H1 (cell line): ENCODE measurements at regions not wholly inside any gene's neighbourhood (a gene's known extent, or its start where the extent isn't known, plus 50 kb on each side); places are given as distances from the start of the nearest gene placed in this dataset.

ENCODE experiments used
- CTCF ChIA-PET: fragments of 300-600 bp; sonication (Branson Sonifier 250); formaldehyde crosslinking; loops from one replicate; lab custom pipeline; 2021; ENCODE audit not compliant: partially characterized antibody; lab: Charles Lee
- POLR2A ChIA-PET: fragments of 300-600 bp; sonication (Branson Sonifier 250); formaldehyde crosslinking; loops from one replicate; lab custom pipeline; 2021; ENCODE audit warnings: inconsistent platforms; ENCODE audit not compliant: partially characterized antibody; lab: Charles Lee
- DNase-seq, 2 experiments: peaks; one replicate each; pipeline versions ENCODE4 v3.0.0 to v3.0.0-alpha.2; 2010 to 2022; ENCODE audit warnings: low spot score in 2 of 2, low read depth in 1 of 2, mixed read lengths in 1 of 2
- FAIRE-seq: peaks from 2 replicates; lab custom pipeline; 2011; peaks lifted over from hg19 to GRCh38; lab: Jason Lieb, UNC
- H2AFZ ChIP-seq: 2 replicates; pipeline ENCODE4 v1.8.1; 2012; ENCODE audit warnings: low read length, inconsistent platforms
- H2AK5ac ChIP-seq: 2 replicates; pipeline ENCODE4 v1.6.1; 2013; ENCODE audit warnings: low read depth, low read length
- H2BK120ac ChIP-seq: replicated peaks from 2 replicates; pipeline ENCODE3; 2013; ENCODE audit warnings: low read depth, low read length, inconsistent platforms
- H2BK12ac ChIP-seq: 2 replicates; pipeline ENCODE4 v1.6.1; 2013; ENCODE audit warnings: low read depth, low read length
- H2BK15ac ChIP-seq: 2 replicates; pipeline ENCODE4 v1.6.1; 2013; ENCODE audit warnings: low read length
- H2BK20ac ChIP-seq: 2 replicates; pipeline ENCODE4 v1.6.1; 2013; ENCODE audit warnings: low read length
- H2BK5ac ChIP-seq: 2 replicates; pipeline ENCODE4 v1.6.1; 2013; ENCODE audit warnings: low read depth, low read length
- H3K14ac ChIP-seq: 2 replicates; pipeline ENCODE4 v1.6.1; 2013; ENCODE audit warnings: inconsistent platforms; ENCODE audit not compliant: insufficient read length
- H3K18ac ChIP-seq: 2 replicates; pipeline ENCODE4 v1.6.1; 2013; ENCODE audit warnings: low read length; ENCODE audit errors: extremely low read depth
- H3K23ac ChIP-seq: 2 replicates; pipeline ENCODE4 v1.6.1; 2013; ENCODE audit warnings: inconsistent platforms; ENCODE audit not compliant: insufficient read length
- H3K23me2 ChIP-seq: 2 replicates; pipeline ENCODE4 v1.6.1; 2013; ENCODE audit warnings: low read depth, low read length
- H3K27ac ChIP-seq: 2 replicates; pipeline ENCODE4 v1.6.1; 2011; ENCODE audit warnings: low read depth, low read length, inconsistent platforms
- H3K27me3 ChIP-seq, 4 experiments: replicated peaks in 1 of 4; 1 replicate in 1 of 4; 2 replicates in 3 of 4; pipeline versions ENCODE4 v1.6.1 to v1.8.1; 2011 to 2013; ENCODE audit warnings: low read length in 3 of 4, mild to moderate bottlenecking in 3 of 4, inconsistent platforms in 2 of 4, mixed read lengths in 2 of 4, moderate library complexity in 1 of 4; ENCODE audit not compliant: control insufficient read depth in 3 of 4, insufficient read depth in 3 of 4; ENCODE audit errors: extremely low read depth in 1 of 4
- H3K36me3 ChIP-seq, 4 experiments: 2 replicates each; pipeline versions ENCODE4 v1.6.1 to v1.8.1; 2011 to 2013; ENCODE audit warnings: mild to moderate bottlenecking in 4 of 4, low read length in 3 of 4, moderate library complexity in 2 of 4, control low read depth in 1 of 4, inconsistent platforms in 1 of 4; ENCODE audit not compliant: insufficient read depth in 4 of 4, control insufficient read depth in 2 of 4
- H3K4ac ChIP-seq: replicated peaks from 2 replicates; pipeline ENCODE3; 2013; ENCODE audit warnings: low read length, low read depth, mixed read lengths, inconsistent platforms; ENCODE audit not compliant: insufficient read length
- H3K4me1 ChIP-seq, 4 experiments: replicated peaks in 1 of 4; 1 replicate in 1 of 4; 2 replicates in 3 of 4; pipeline versions ENCODE4 v1.6.1 to v1.8.1; 2011 to 2013; ENCODE audit warnings: low read length in 3 of 4, inconsistent platforms in 2 of 4, mixed read lengths in 1 of 4; ENCODE audit not compliant: insufficient read depth in 4 of 4, control insufficient read depth in 3 of 4
- H3K4me2 ChIP-seq, 2 experiments: 2 replicates each; pipeline versions ENCODE4 v1.6.1 to v1.8.1; 2011 to 2013; ENCODE audit warnings: low read depth in 2 of 2, low read length in 2 of 2, control low read depth in 1 of 2, inconsistent platforms in 1 of 2, mild to moderate bottlenecking in 1 of 2; ENCODE audit not compliant: insufficient read depth in 1 of 2
- H3K4me3 ChIP-seq, 4 experiments: fragments of 200-600, 300-600 bp in 1 of 4; sonication (generic), shearing (Covaris generic), sonication (Bioruptor Twin) in 1 of 4; 2 replicates each; pipeline versions ENCODE4 v1.5.1 to v1.8.1; 2011 to 2016; ENCODE audit warnings: low read length in 4 of 4, low read depth in 3 of 4, control low read depth in 2 of 4, inconsistent platforms in 2 of 4, mild to moderate bottlenecking in 2 of 4, mixed read lengths in 1 of 4, moderate library complexity in 1 of 4; ENCODE audit not compliant: insufficient read depth in 2 of 4; ENCODE audit errors: extremely low read depth in 1 of 4
- H3K56ac ChIP-seq: replicated peaks from 2 replicates; pipeline ENCODE3; 2013; ENCODE audit warnings: low read depth, mild to moderate bottlenecking, mixed read lengths, low read length, inconsistent platforms; ENCODE audit not compliant: insufficient read length
- H3K79me1 ChIP-seq: 2 replicates; pipeline ENCODE4 v1.6.1; 2013; ENCODE audit warnings: low read depth, low read length, control low read depth
- H3K79me2 ChIP-seq, 2 experiments: 2 replicates each; pipeline versions ENCODE4 v1.6.1 to v1.8.1; 2012 to 2013; ENCODE audit warnings: low read length in 2 of 2, mild to moderate bottlenecking in 2 of 2, inconsistent platforms in 1 of 2; ENCODE audit not compliant: insufficient read depth in 2 of 2, control insufficient read depth in 1 of 2
- H3K9ac ChIP-seq, 4 experiments: replicated peaks in 1 of 4; 1 replicate in 1 of 4; 2 replicates in 3 of 4; pipeline versions ENCODE4 v1.6.1 to v1.8.1; 2011 to 2013; ENCODE audit warnings: low read depth in 3 of 4, low read length in 3 of 4, control low read depth in 2 of 4, mild to moderate bottlenecking in 2 of 4, moderate library complexity in 2 of 4, inconsistent platforms in 1 of 4; ENCODE audit errors: extremely low read depth in 1 of 4
- H3K9me3 ChIP-seq, 2 experiments: 2 replicates each; pipeline versions ENCODE4 v1.6.1 to v1.8.1; 2012 to 2013; ENCODE audit warnings: mild to moderate bottlenecking in 2 of 2, moderate library complexity in 2 of 2, control low read depth in 1 of 2, inconsistent platforms in 1 of 2, low read depth in 1 of 2, low read length in 1 of 2, mixed read lengths in 1 of 2; ENCODE audit not compliant: insufficient read depth in 2 of 2
- H4K20me1 ChIP-seq, 2 experiments: replicated peaks in 1 of 2; 2 replicates each; pipeline versions ENCODE3 to v1.8.1; 2011 to 2013; ENCODE audit warnings: inconsistent platforms in 2 of 2, low read length in 2 of 2, mild to moderate bottlenecking in 1 of 2; ENCODE audit not compliant: insufficient read depth in 2 of 2, control insufficient read depth in 1 of 2
- H4K5ac ChIP-seq: 2 replicates; pipeline ENCODE4 v1.6.1; 2013; ENCODE audit warnings: low read length, low read depth, mixed read lengths, inconsistent platforms; ENCODE audit not compliant: insufficient read length
- H4K8ac ChIP-seq: 2 replicates; pipeline ENCODE4 v1.8.0; 2013; ENCODE audit warnings: mild to moderate bottlenecking, moderate library complexity, low read length, inconsistent platforms; ENCODE audit not compliant: insufficient read depth; ENCODE audit errors: extremely low read depth
- H4K91ac ChIP-seq: replicated peaks from 2 replicates; pipeline ENCODE3; 2013; ENCODE audit warnings: low read length, mixed read lengths, inconsistent platforms; ENCODE audit not compliant: insufficient read length
- BCL11A ChIP-seq, 2 experiments: IDR thresholded peaks; one replicate each; pipeline ENCODE4 v1.6.1; 2011; ENCODE audit warnings: low read depth in 2 of 2, low read length in 2 of 2, mild to moderate bottlenecking in 2 of 2
- CREB1 ChIP-seq: IDR thresholded peaks from 2 replicates; pipeline ENCODE4 v1.6.1; 2012; ENCODE audit warnings: inconsistent platforms
- SP4 ChIP-seq: IDR thresholded peaks from 2 replicates; pipeline ENCODE4 v1.6.1; 2012; ENCODE audit warnings: low read length, inconsistent platforms
- WGBS, 2 experiments: shearing (Covaris generic) in 1 of 2; methylation state at CpG; one replicate each; pipeline versions ENCODE4 v1.1.6 to v1.1.7; 2013 to 2015; ENCODE audit warnings: low lambda C conversion rate in 2 of 2, mixed read lengths in 2 of 2, inconsistent platforms in 1 of 2, low coverage in 1 of 2, missing lambda C conversion rate in 1 of 2; ENCODE audit not compliant: insufficient replicate concordance in 2 of 2, insufficient coverage in 1 of 2, insufficient read length in 1 of 2; ENCODE audit errors: extremely low coverage in 1 of 2, missing lambda C conversion rate in 1 of 2; 5-methylcytosine and 5-hydroxymethylcytosine counted together

DNA sequence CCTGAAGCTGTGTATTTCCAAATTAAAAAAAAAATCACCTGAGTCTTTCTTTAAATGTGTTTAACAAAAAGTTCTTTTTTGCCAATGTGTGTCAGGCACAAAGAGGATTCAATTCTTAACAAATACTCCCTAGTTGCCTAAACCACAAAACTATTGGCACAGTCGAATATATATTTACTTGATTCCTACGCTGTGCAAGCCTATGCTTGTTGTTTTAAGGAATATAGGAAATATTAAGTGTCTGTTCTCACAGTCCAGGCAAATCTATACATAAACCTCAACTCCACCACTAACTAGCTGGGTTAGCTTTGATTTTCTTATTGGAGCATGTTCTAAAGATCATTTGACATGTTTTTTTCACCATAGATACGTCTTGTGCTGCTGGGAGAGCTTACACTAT, 571.0 kb downstream of the PYDC2 start:
- Histone ChIP-seq H2BK12ac (no peak overlapping the region), H4K8ac (no peak overlapping the region), H2AK5ac (no peak overlapping the region), H2BK20ac (no peak overlapping the region), H3K79me1 (no peaks in the 10 kb centered on the region), H2BK5ac (no peak overlapping the region), H3K9me3 (no peaks in the 10 kb centered on the region), H3K56ac (no peak overlapping the region), H3K18ac (no peak overlapping the region), H2BK15ac (no peak overlapping the region), H3K27ac (no peak overlapping the region), H4K91ac (no peak overlapping the region), H3K4me2 (no peak overlapping the region), H2AFZ (peak overlapping the region; percentile 51; the same call in 1 of the 2 replicates), H3K27me3 (no peaks in the 10 kb centered on the region), H3K4me3 (no peak overlapping the region), H4K5ac (no peak overlapping the region), H3K4ac (no peak overlapping the region), H2BK120ac (no peak overlapping the region), H3K14ac (no peak overlapping the region), H3K9ac (no peak overlapping the region), H3K79me2 (no peaks in the 10 kb centered on the region), H3K4me1 (no peaks in the 10 kb centered on the region), H4K20me1 (no peaks in the 10 kb centered on the region), H3K23ac (no peak overlapping the region), H3K23me2 (no peaks in the 10 kb centered on the region), H3K36me3 (no peaks in the 10 kb centered on the region)
- no peak for TF ChIP-seq CREB1
- no peak for TF ChIP-seq BCL11A (IDR thresholded peaks at IDR 0.05; ENCODE audit: low read depth in 2 of 2, low read length in 2 of 2)
- TF ChIP-seq SP4: no peak
- ChIA-PET POLR2A (no interaction called here), CTCF (no interaction called here)
- no peak for FAIRE-seq
- no peak for DNase-seq
- WGBS, 2 experiments: 91% methylated on average over 3 of the region's 3 CpGs; no CpG with 5 or more reads in 1 of the 2 experiments
